ENCODE measurements at regions not wholly inside any gene's neighbourhood (a gene's known extent, or its start where the extent isn't known, plus 50 kb on each side); places are given as distances from the start of the nearest gene placed in this dataset.

DNA sequence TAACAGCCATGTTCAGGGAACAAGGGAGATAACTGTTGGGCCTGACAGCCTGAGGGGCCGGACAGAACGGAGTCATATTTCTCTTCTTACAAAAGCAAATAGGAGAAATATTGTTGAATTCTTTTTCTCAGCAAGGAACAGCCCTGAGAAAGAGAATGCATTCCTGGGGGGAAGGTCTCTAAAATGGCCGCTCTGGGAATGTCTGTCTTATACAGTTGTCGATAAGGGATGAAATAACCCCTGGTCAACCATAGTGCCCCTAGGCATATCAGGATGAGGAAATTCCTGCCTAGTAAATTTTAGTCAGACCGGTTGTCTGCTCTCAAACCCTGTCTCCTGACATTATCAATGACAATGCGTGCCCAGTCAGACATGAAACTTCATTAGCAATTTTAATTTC, 1925.5 kb downstream of the PCDH7 start:
- Histone ChIP-seq H3K23ac (ENCODE audit: insufficient read length) (no peak overlapping the region), H3K18ac (ENCODE audit: extremely low read depth, low read length) (no peak overlapping the region), H4K91ac (replicated peaks; ENCODE audit: insufficient read length, low read length) (no peak overlapping the region), H2BK15ac (ENCODE audit: low read length) (no peak overlapping the region), H2BK5ac (ENCODE audit: low read depth, low read length) (no peak overlapping the region), H4K5ac (ENCODE audit: insufficient read length, low read depth, low read length) (no peak overlapping the region), H3K27ac (ENCODE audit: low read depth, low read length) (no peak overlapping the region), H2AFZ (ENCODE audit: low read length) (no peak overlapping the region), H2BK120ac (replicated peaks; ENCODE audit: low read depth, low read length) (no peak overlapping the region), H4K8ac (ENCODE audit: extremely low read depth, insufficient read depth, low read length) (no peak overlapping the region), H4K20me1 (replicated peaks in 1 of 2; ENCODE audit: control insufficient read depth in 1 of 2, insufficient read depth in 2 of 2, low read length in 2 of 2) (no peaks in the 10 kb centered on the region), H3K14ac (ENCODE audit: insufficient read length) (no peak overlapping the region), H3K56ac (replicated peaks; ENCODE audit: insufficient read length, low read depth, low read length) (no peak overlapping the region), H2AK5ac (ENCODE audit: low read depth, low read length) (no peak overlapping the region), H3K4ac (replicated peaks; ENCODE audit: insufficient read length, low read depth, low read length) (no peak overlapping the region), H3K4me2 (ENCODE audit: insufficient read depth in 1 of 2, low read depth in 2 of 2, low read length in 2 of 2) (no peak overlapping the region), H3K4me3 (ENCODE audit: extremely low read depth in 1 of 4, insufficient read depth in 2 of 4, low read depth in 3 of 4, low read length in 4 of 4) (no peak overlapping the region), H3K79me1 (ENCODE audit: low read depth, low read length) (no peaks in the 10 kb centered on the region), H2BK12ac (ENCODE audit: low read depth, low read length) (no peak overlapping the region), H3K79me2 (ENCODE audit: control insufficient read depth in 1 of 2, insufficient read depth in 2 of 2, low read length in 2 of 2) (no peaks in the 10 kb centered on the region), H3K4me1 (replicated peaks in 1 of 4; ENCODE audit: control insufficient read depth in 3 of 4, insufficient read depth in 4 of 4, low read length in 3 of 4) (no peaks in the 10 kb centered on the region), H3K36me3 (ENCODE audit: control insufficient read depth in 2 of 4, insufficient read depth in 4 of 4, low read length in 3 of 4) (no peaks in the 10 kb centered on the region; a peak in 1 of 8 replicates), H3K23me2 (ENCODE audit: low read depth, low read length) (no peaks in the 10 kb centered on the region), H3K9ac (replicated peaks in 1 of 4; ENCODE audit: extremely low read depth in 1 of 4, low read depth in 3 of 4, low read length in 3 of 4) (no peak overlapping the region), H2BK20ac (ENCODE audit: low read length) (no peak overlapping the region), H3K9me3 (ENCODE audit: insufficient read depth in 2 of 2, low read depth in 1 of 2, low read length in 1 of 2) (peaks cover 18 to 20% of the 10 kb centered on the region in 2 experiments), H3K27me3 (replicated peaks in 1 of 4; ENCODE audit: control insufficient read depth in 3 of 4, extremely low read depth in 1 of 4, insufficient read depth in 3 of 4, low read length in 3 of 4) (no peaks in the 10 kb centered on the region)
- WGBS, 2 experiments (ENCODE audit: extremely low coverage in 1 of 2, insufficient coverage in 1 of 2, insufficient read length in 1 of 2, insufficient replicate concordance in 2 of 2, low coverage in 1 of 2, low lambda C conversion rate in 2 of 2, missing lambda C conversion rate in 1 of 2) = 93% methylated on average over 6 of the region's 6 CpGs; no CpG with 5 or more reads in 1 of the 2 experiments
- TF ChIP-seq BRCA1 (IDR thresholded peaks at IDR 0.05; ENCODE audit: low read depth, low read length) = no peak
- no peak for TF ChIP-seq CBX5 (IDR thresholded peaks at IDR 0.05; ENCODE audit: low read depth, low read length)
- TF ChIP-seq SP2 (IDR thresholded peaks at IDR 0.05; ENCODE audit: low read length) = no peak
- TF ChIP-seq RFX5 (IDR thresholded peaks at IDR 0.05; ENCODE audit: borderline replicate concordance, low read depth, low read length) = no peak
- TF ChIP-seq SAP30 (IDR thresholded peaks at IDR 0.05; ENCODE audit: insufficient read depth, insufficient replicate concordance, low read length) = no peak
- no peak for TF ChIP-seq TCF12 (IDR thresholded peaks at IDR 0.05; ENCODE audit: low read depth, low read length)
- TF ChIP-seq GABPA (IDR thresholded peaks at IDR 0.05; ENCODE audit: borderline replicate concordance, insufficient read depth, low read length) = no peak
- TF ChIP-seq TEAD4 (IDR thresholded peaks at IDR 0.05; ENCODE audit: low read depth, low read length) = peak; percentile 13; the same call in 1 of the 2 replicates
- no peak for TF ChIP-seq POU5F1 (IDR thresholded peaks at IDR 0.05; ENCODE audit: low read depth, low read length)
- no peak for TF ChIP-seq TAF1 (IDR thresholded peaks at IDR 0.05; ENCODE audit: low read depth, low read length)
- no peak for TF ChIP-seq JUND (IDR thresholded peaks at IDR 0.05; ENCODE audit: low read length)
- TF ChIP-seq HDAC6 (IDR thresholded peaks at IDR 0.05; ENCODE audit: low read depth, low read length) = no peak
- peak in 1 of 2 experiments; percentile 94; a peak in 1 of 3 replicates for TF ChIP-seq EP300 (IDR thresholded peaks at IDR 0.05; ENCODE audit: borderline replicate concordance in 1 of 2, low read depth in 2 of 2, low read length in 2 of 2)
- TF ChIP-seq FOSL1 (IDR thresholded peaks at IDR 0.05; ENCODE audit: insufficient read depth, low read depth, low read length) = no peak
- DNase-seq (ENCODE audit: low read depth in 1 of 2, low spot score in 2 of 2) = no peak
- ChIA-PET POLR2A (ENCODE audit: partially characterized antibody) (no interaction called here), CTCF (ENCODE audit: partially characterized antibody) (no interaction called here)
- no peak for FAIRE-seq
